Testis (tissue), 2 donors: ENCODE measurements at regions not wholly inside any gene's neighbourhood (a gene's known extent, or its start where the extent isn't known, plus 50 kb on each side); places are given as distances from the start of the nearest gene placed in this dataset.
"Not testable (repeated sequence)": the region's sequence is repeated elsewhere in the genome, so short reads cannot be mapped to it uniquely, and the experiment has no call there.

ENCODE experiments used
- DNase-seq: peaks from one replicate; pipeline ENCODE4 v3.0.0-alpha.2; 2019
- H3K27ac ChIP-seq, 2 donors: fragments of 200-600 bp; sonication (generic); one replicate each; pipeline ENCODE4 v1.5.1; 2019
- H3K27me3 ChIP-seq: fragments of 200-600 bp; sonication (generic); one replicate; pipeline ENCODE4 v1.5.1; 2019
- H3K36me3 ChIP-seq: fragments of 200-600 bp; sonication (generic); one replicate; pipeline ENCODE4 v1.5.1; 2017; ENCODE audit warnings: low read depth; ENCODE audit errors: missing control alignments
- H3K4me1 ChIP-seq: fragments of 200-600 bp; sonication (generic); one replicate; pipeline ENCODE4 v1.5.1; 2019
- H3K4me3 ChIP-seq, 2 donors: fragments of 200-600 bp; sonication (generic); one replicate each; pipeline ENCODE4 v1.5.1; 2017 to 2019
- H3K9me3 ChIP-seq: fragments of 200-600 bp; sonication (generic); one replicate; pipeline ENCODE4 v1.5.1; 2017
- POLR2A ChIP-seq: fragments of 450-650 bp; IDR thresholded peaks from one replicate; pipeline ENCODE4 v1.6.1; 2017; ENCODE audit warnings: antibody characterized with exemption, mild to moderate bottlenecking, moderate library complexity
- WGBS, 2 donors: methylation state at CpG; one replicate each; pipeline ENCODE4 v1.1.5; 2018; 5-methylcytosine and 5-hydroxymethylcytosine counted together
- intact Hi-C: fragments of 100-400 bp; cut with DNase I; formaldehyde crosslinking; loops from one replicate; pipeline ENCODE4 v1.15.1; 2023; ENCODE audit warnings: low total_unique reads
- TF ChIP-seq, protein P1 (sequence below), 3 experiments: fragments of 450-650 bp in 2 of 3; fragments of 200-600 bp in 1 of 3; sonication (generic) in 1 of 3; IDR thresholded peaks; one replicate each; pipeline ENCODE4 v1.5.1; 2016 to 2019; ENCODE audit warnings: antibody characterized with exemption in 3 of 3, mild to moderate bottlenecking in 2 of 3, moderate library complexity in 1 of 3

- Histone ChIP-seq H3K27ac (peak overlapping the region; percentile 65 to 82), H3K36me3 (no peaks in the 10 kb centered on the region), H3K9me3 (no peaks in the 10 kb centered on the region), H3K27me3 (no peaks in the 10 kb centered on the region), H3K4me3 (no peak overlapping the region), H3K4me1 (peaks cover 40% of the 10 kb centered on the region)
- TF ChIP-seq POLR2A, result no peak
- 50 to 54% methylated on average over 7 of the region's 7 CpGs for WGBS, 2 donors
- intact Hi-C loops, result no loop called here
- DNase-seq, result no peak
Measured at GRCh38 chr19:56918682-56919307, 78.3 kb upstream of the PEG3 start.

GRCh38 chr19:56919308-56919995 is 78.9 kb upstream of the PEG3 start:
- peak overlapping the region; percentile 65 to 82 for H3K27ac ChIP-seq
- H3K36me3 ChIP-seq, result no peaks in the 10 kb centered on the region
- intact Hi-C loops, result no loop called here
- peaks cover 40% of the 10 kb centered on the region for H3K4me1 ChIP-seq
- H3K27me3 ChIP-seq, result no peaks in the 10 kb centered on the region
- H3K4me3 ChIP-seq, result no peak overlapping the region
- no peaks in the 10 kb centered on the region for H3K9me3 ChIP-seq
- no peak for TF ChIP-seq POLR2A
- TF ChIP-seq, protein P1, sequence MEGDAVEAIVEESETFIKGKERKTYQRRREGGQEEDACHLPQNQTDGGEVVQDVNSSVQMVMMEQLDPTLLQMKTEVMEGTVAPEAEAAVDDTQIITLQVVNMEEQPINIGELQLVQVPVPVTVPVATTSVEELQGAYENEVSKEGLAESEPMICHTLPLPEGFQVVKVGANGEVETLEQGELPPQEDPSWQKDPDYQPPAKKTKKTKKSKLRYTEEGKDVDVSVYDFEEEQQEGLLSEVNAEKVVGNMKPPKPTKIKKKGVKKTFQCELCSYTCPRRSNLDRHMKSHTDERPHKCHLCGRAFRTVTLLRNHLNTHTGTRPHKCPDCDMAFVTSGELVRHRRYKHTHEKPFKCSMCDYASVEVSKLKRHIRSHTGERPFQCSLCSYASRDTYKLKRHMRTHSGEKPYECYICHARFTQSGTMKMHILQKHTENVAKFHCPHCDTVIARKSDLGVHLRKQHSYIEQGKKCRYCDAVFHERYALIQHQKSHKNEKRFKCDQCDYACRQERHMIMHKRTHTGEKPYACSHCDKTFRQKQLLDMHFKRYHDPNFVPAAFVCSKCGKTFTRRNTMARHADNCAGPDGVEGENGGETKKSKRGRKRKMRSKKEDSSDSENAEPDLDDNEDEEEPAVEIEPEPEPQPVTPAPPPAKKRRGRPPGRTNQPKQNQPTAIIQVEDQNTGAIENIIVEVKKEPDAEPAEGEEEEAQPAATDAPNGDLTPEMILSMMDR (IDR thresholded peaks at IDR 0.05), result no peak
- WGBS, 2 donors, result 27 to 60% methylated on average over 17 of the region's 17 CpGs
- peak; percentile 93 for DNase-seq

GRCh38 chr19:56926094-56926493 is 85.6 kb upstream of the PEG3 start:
- H3K4me1 ChIP-seq, H3K27me3 ChIP-seq, H3K36me3 ChIP-seq, H3K4me3 ChIP-seq, H3K27ac ChIP-seq, H3K9me3 ChIP-seq, intact Hi-C loops, DNase-seq: not testable (repeated sequence)
- WGBS, 2 donors, result 88 to 89% methylated on average over 5 of the region's 5 CpGs

DNA sequence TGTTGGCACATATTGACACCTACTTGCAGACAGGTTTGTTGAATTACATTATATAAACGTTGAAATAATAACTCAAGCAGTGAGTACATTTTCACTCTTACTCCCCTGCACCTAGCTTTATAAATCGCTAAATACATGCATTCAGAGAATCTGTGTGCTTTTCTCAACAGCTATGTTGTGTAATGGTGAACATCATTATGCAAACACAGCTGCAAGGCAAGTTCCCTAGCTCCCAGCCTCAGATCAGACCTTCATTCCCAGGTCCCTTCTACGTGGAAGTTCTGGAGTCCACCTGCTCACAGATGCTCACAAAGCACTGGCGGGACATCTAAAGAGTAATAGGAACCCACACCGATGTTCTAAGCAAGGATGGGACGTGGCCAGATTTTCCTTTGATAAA is 86.8 kb upstream of the PEG3 start:
- Histone ChIP-seq H3K9me3 (no peaks in the 10 kb centered on the region), H3K4me1 (no peaks in the 10 kb centered on the region), H3K27ac (no peak overlapping the region), H3K27me3 (no peaks in the 10 kb centered on the region), H3K4me3 (no peak overlapping the region), H3K36me3 (no peaks in the 10 kb centered on the region)
- TF ChIP-seq, protein P1 (IDR thresholded peaks at IDR 0.05), result no peak
- TF ChIP-seq POLR2A, result no peak
- no peak for DNase-seq
- intact Hi-C loops, result no loop called here
- WGBS, 2 donors, result 85 to 89% methylated on average over 6 of the region's 6 CpGs

GRCh38 chr19:56927791-56928207 is 87.3 kb upstream of the PEG3 start:
- no peaks in the 10 kb centered on the region for H3K36me3 ChIP-seq
- H3K27me3 ChIP-seq, result no peaks in the 10 kb centered on the region
- H3K4me1 ChIP-seq, result no peaks in the 10 kb centered on the region
- 74 to 80% methylated on average over 7 of the region's 7 CpGs for WGBS, 2 donors
- intact Hi-C loops, result no loop called here
- no peak overlapping the region for H3K4me3 ChIP-seq
- H3K27ac ChIP-seq, result no peak overlapping the region
- DNase-seq, result no peak
- TF ChIP-seq POLR2A, result no peak
- TF ChIP-seq, protein P1 (IDR thresholded peaks at IDR 0.05), result no peak
- H3K9me3 ChIP-seq, result no peaks in the 10 kb centered on the region
